OCI-LY7 (cell line): ENCODE measurements at regions not wholly inside any gene's neighbourhood (a gene's known extent, or its start where the extent isn't known, plus 50 kb on each side); places are given as distances from the start of the nearest gene placed in this dataset.

ENCODE experiments used
- EZH2phosphoT487 ChIP-seq: fragments of 200-600 bp; sonication (generic); IDR thresholded peaks from 2 replicates; pipeline ENCODE4 v1.6.1; 2018; ENCODE audit warnings: low read depth, borderline replicate concordance, mild to moderate bottlenecking, mixed run types, antibody characterized with exemption, low read length, moderate library complexity, mixed read lengths
- TF ChIP-seq, protein P1 (sequence below): fragments of 200-600 bp; sonication (generic); conservative IDR thresholded peaks from 2 replicates; pipeline ENCODE4 v1.5.1; 2014; ENCODE audit warnings: mild to moderate bottlenecking, antibody characterized with exemption, low read length, moderate library complexity, mixed read lengths

DNA sequence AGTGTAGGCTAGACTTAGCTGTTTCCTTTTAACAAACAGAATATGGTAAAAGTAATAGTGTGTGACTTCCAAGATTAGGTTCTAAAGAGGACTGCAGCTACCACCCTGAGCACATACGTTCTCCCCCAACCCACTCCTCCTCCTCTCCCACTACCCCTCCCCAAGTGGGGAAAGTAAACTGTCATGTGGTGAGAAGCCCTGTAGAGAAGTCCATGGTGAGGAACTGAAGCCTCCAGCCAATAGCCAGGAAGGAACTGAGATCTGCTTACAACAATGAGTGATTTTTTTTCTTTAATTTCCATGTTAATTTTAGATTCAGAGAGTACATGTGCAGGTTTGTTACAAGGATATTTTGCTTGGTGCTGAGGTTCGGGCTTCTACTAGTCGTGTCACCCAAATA is 57.0 kb upstream of the EGLN3 start:
- TF ChIP-seq, protein P1, sequence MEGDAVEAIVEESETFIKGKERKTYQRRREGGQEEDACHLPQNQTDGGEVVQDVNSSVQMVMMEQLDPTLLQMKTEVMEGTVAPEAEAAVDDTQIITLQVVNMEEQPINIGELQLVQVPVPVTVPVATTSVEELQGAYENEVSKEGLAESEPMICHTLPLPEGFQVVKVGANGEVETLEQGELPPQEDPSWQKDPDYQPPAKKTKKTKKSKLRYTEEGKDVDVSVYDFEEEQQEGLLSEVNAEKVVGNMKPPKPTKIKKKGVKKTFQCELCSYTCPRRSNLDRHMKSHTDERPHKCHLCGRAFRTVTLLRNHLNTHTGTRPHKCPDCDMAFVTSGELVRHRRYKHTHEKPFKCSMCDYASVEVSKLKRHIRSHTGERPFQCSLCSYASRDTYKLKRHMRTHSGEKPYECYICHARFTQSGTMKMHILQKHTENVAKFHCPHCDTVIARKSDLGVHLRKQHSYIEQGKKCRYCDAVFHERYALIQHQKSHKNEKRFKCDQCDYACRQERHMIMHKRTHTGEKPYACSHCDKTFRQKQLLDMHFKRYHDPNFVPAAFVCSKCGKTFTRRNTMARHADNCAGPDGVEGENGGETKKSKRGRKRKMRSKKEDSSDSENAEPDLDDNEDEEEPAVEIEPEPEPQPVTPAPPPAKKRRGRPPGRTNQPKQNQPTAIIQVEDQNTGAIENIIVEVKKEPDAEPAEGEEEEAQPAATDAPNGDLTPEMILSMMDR: no peak
- TF ChIP-seq EZH2phosphoT487: no peak
